ENCODE measurements at regions not wholly inside any gene's neighbourhood (a gene's known extent, or its start where the extent isn't known, plus 50 kb on each side); places are given as distances from the start of the nearest gene placed in this dataset.

- TF ChIP-seq CTCF (tag by site-specific recombination; IDR thresholded peaks at IDR 0.05) (no peak), ZSCAN23 (tag by site-specific recombination; IDR thresholded peaks at IDR 0.05) (no peak), ZNF366 (tag by site-specific recombination; conservative IDR thresholded peaks at IDR 0.05) (no peak), ZSCAN16 (tag by site-specific recombination; IDR thresholded peaks at IDR 0.05) (no peak), MYNN (tag by site-specific recombination; IDR thresholded peaks at IDR 0.05; ENCODE audit: borderline replicate concordance) (no peak), PRDM6 (tag by site-specific recombination; IDR thresholded peaks at IDR 0.05) (no peak), ZNF266 (tag by site-specific recombination; IDR thresholded peaks at IDR 0.05; ENCODE audit: low read depth) (no peak), ZNF398 (tag by site-specific recombination; IDR thresholded peaks at IDR 0.05) (no peak), ZBTB49 (tag by site-specific recombination; IDR thresholded peaks at IDR 0.05; ENCODE audit: low read depth) (no peak), ZNF2 (tag by site-specific recombination; IDR thresholded peaks at IDR 0.05) (no peak), BCL11A (tag by site-specific recombination; IDR thresholded peaks at IDR 0.05; ENCODE audit: low read depth) (no peak), ZNF621 (tag by site-specific recombination; IDR thresholded peaks at IDR 0.05) (no peak), MEIS1 (CRISPR knock-in tag; IDR thresholded peaks at IDR 0.05; ENCODE audit: borderline replicate concordance) (no peak)
Measured at GRCh38 chr2:75949385-75950030, 238.8 kb upstream of the GCFC2 start.

Measured in HEK293 (cell line).